Mammary epithelial cell (primary cell): ENCODE measurements at regions not wholly inside any gene's neighbourhood (a gene's known extent, or its start where the extent isn't known, plus 50 kb on each side); places are given as distances from the start of the nearest gene placed in this dataset.

Experiments
- CTCF ChIP-seq, 2 donors: IDR thresholded peaks in 1 of 2; conservative IDR thresholded peaks in 1 of 2; 2 replicates each; pipeline ENCODE4 v1.5.1; 2011 to 2012; ENCODE audit warnings: inconsistent platforms in 2 of 2, low read length in 2 of 2, mild to moderate bottlenecking in 2 of 2, control low read depth in 1 of 2, low read depth in 1 of 2; ENCODE audit not compliant: insufficient read depth in 1 of 2; ENCODE audit errors: extremely low read depth in 1 of 2
- EZH2 ChIP-seq: IDR thresholded peaks from 2 replicates; pipeline ENCODE4 v1.6.1; 2012; ENCODE audit warnings: low read length, inconsistent platforms, borderline replicate concordance

- TF ChIP-seq CTCF (conservative IDR thresholded peaks at IDR 0.05 in 1 of 2, IDR thresholded peaks at IDR 0.05 in 1 of 2; ENCODE audit: extremely low read depth in 1 of 2, insufficient read depth in 1 of 2, low read depth in 1 of 2, low read length in 2 of 2) (no peak), EZH2 (no peak)
These were observed 970.8 kb upstream of the TENM3 start for GRCh38 chr4:181272422-181272821.
